ENCODE measurements at regions not wholly inside any gene's neighbourhood (a gene's known extent, or its start where the extent isn't known, plus 50 kb on each side); places are given as distances from the start of the nearest gene placed in this dataset.

DNA sequence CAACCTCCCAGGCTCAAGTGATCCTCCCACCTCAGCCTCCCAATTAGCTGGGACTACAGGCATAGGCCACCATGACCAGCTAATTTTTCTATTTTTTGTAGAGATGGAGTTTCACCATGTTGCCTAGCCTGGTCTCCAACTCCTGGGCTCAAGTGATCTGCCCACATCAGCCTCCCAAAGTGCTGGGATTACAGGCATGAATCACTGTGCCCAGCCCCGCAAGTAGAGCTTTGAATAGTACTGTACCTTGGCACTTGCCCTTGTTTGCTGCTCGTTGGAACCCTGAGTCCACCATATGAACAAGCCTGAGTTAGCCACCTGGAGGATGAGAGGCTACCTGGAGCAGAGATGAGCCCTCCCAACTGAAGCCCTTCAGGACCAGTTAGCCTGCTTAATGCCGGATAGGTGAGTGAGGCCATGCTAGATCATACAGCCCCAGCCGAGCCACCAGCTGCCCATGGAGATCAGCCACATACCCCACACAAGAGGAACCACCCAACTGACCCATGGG lies 267.9 kb downstream of the SHQ1 start:
- Histone ChIP-seq H3K4me3 (ENCODE audit: low read length) (no peak overlapping the region), H3K27me3 (ENCODE audit: insufficient read depth, low read length) (no peaks in the 10 kb centered on the region), H3K4me1 (ENCODE audit: insufficient read depth, low read length) (peaks cover 4% of the 10 kb centered on the region)

DNA sequence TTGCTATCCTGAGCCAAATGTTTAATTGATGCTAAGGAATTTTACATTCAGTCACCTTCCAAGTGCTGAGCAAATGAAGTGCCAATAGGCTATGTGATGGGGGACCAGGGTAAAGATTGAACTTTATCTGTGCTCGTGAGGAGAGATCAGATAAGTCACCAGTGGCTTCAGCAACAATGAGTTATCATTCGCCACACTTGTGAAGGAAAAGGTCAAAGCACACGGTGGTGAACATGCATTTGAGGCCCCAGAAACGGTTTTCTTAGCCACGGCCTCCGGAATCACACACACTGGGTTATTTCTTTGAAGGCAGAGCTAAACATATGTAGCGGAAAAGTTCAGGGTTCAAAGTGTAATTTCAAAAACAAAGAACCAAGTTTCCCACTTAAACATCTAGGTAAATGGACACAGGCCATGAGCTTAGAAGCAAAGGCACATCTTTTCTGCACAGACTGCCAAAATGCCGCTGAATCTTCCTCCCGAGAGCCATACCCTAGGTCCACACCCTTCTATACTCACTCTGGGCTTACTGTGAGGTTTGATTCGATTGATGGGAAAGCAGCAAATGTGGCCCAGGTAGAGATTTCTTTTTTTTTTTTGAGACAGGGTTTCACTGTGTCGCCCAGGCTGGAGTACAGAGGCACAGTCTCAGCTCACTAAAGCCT lies 268.5 kb downstream of the SHQ1 start:
- Histone ChIP-seq H3K4me3 (ENCODE audit: low read length) (no peak overlapping the region), H3K4me1 (ENCODE audit: insufficient read depth, low read length) (peaks cover 4% of the 10 kb centered on the region), H3K27me3 (ENCODE audit: insufficient read depth, low read length) (no peaks in the 10 kb centered on the region), H3K9me3 (ENCODE audit: low read depth, low read length) (no peaks in the 10 kb centered on the region)

More for the DNA sequence above, 267.9 kb downstream of the SHQ1 start:
- H3K9me3 ChIP-seq (ENCODE audit: low read depth, low read length): no peaks in the 10 kb centered on the region

DNA sequence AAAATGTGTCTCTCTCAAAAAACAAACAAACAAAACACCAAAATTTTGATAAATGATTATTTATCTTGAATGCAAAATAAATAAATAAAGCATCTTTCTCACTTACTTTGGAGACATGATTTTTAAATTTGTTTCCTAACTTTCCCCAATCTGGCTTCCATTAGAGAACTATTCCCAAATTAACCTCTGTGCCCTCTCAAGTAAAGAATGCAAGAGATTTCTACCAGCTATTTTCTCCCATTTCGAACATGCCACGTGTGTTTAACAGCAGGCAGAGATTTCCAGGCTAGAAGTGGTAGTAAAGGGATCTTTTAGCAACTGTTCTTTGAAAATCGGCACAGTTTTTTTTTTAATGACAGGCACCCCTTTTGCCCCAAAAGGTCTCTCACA lies 269.1 kb downstream of the SHQ1 start:
- no peaks in the 10 kb centered on the region for H3K27me3 ChIP-seq (ENCODE audit: insufficient read depth, low read length)
- H3K4me1 ChIP-seq (ENCODE audit: insufficient read depth, low read length): peaks cover 4% of the 10 kb centered on the region
- H3K4me3 ChIP-seq (ENCODE audit: low read length): no peak overlapping the region
- no peaks in the 10 kb centered on the region for H3K9me3 ChIP-seq (ENCODE audit: low read depth, low read length)

DNA sequence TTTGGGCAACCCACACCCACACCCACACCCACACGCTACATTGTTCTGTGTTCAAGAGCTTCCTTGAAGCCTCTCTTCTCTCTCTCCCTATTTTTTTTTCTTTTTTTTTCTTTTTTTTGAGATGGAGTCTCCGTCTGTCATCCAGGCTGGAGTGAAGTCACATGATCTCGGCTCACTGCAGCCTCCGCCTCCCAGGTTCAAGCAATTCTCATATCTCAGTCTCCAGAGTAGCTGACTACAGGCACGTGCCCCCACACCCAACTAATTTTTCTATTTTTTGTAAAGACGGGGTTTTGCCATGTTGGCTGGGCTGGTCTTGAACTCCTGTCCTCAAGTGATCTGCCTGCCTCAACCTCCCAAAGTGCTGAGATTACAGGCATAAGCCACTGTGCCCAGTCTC lies 271.1 kb downstream of the SHQ1 start:
- H3K27me3 ChIP-seq (ENCODE audit: insufficient read depth, low read length): no peaks in the 10 kb centered on the region

DNA sequence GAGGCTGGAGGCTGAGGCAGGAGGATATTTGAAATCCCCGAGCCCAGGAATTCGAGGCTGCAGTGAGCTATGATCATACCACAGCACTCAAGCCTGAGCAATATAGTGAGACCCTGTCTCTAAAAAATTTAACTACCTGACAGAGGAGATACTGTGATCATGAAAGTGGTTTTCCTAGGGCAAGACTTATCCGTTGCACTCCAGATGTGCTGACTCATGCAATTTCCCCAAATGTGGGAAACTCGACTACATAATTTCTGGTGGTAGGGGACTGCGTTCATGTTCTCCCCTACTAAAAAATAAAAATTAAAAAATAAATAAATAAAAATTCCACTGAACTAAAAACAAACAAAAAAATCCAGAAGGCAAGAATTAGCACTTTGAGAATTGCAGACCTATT lies 271.7 kb downstream of the SHQ1 start:
- Histone ChIP-seq H3K9me3 (ENCODE audit: low read depth, low read length) (no peaks in the 10 kb centered on the region), H3K4me3 (ENCODE audit: low read length) (no peak overlapping the region), H3K4me1 (ENCODE audit: insufficient read depth, low read length) (peaks cover 4% of the 10 kb centered on the region), H3K27me3 (ENCODE audit: insufficient read depth, low read length) (no peaks in the 10 kb centered on the region)

More for the DNA sequence above, 271.1 kb downstream of the SHQ1 start:
- Histone ChIP-seq H3K9me3 (ENCODE audit: low read depth, low read length) (no peaks in the 10 kb centered on the region), H3K4me3 (ENCODE audit: low read length) (no peak overlapping the region), H3K4me1 (ENCODE audit: insufficient read depth, low read length) (peaks cover 4% of the 10 kb centered on the region)

DNA sequence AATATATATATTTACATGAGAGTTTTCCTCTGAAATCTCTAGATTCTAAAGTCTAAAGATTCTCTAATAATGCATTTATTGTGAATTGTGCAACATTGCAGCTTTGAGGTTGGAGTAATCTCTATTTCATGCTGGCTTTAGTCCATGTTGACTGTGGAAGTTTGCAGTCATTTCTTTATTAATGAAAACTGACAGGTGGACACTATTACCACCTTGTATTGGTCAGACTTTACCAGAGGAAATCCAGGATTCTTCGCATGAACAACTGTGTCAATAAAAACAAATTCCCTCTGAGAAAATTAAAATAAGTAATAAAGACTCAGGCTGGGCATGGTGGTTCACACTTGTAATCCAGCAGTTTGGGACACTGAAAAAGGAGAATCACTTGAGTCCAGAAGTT lies 274.1 kb downstream of the SHQ1 start:
- peaks cover 4% of the 10 kb centered on the region for H3K4me1 ChIP-seq (ENCODE audit: insufficient read depth, low read length)
- no peaks in the 10 kb centered on the region for H3K27me3 ChIP-seq (ENCODE audit: insufficient read depth, low read length)
- H3K9me3 ChIP-seq (ENCODE audit: low read depth, low read length): no peaks in the 10 kb centered on the region
- H3K4me3 ChIP-seq (ENCODE audit: low read length): no peak overlapping the region

DNA sequence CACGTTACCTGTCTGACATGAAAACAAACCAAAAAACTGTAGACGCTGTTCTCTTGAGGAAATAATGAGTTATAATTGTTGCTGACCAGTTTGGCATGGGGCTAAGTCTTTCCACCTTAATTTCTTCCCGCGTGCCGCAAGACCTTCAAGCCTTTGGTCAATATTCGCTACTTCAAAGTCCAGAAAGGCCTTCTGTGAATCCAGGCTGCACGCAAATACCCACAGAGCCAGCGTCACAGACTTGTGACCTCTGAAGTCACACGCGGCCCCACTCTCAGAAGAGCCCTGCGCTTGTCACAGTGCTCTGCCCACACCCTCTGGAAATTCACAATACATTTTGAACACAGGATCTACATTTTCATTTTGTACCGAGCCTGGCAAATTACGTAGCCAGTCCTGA lies 275.2 kb downstream of the SHQ1 start:
- no peaks in the 10 kb centered on the region for H3K27me3 ChIP-seq (ENCODE audit: insufficient read depth, low read length)
- H3K4me3 ChIP-seq (ENCODE audit: low read length): no peak overlapping the region
- H3K4me1 ChIP-seq (ENCODE audit: insufficient read depth, low read length): peaks cover 4% of the 10 kb centered on the region
- no peaks in the 10 kb centered on the region for H3K9me3 ChIP-seq (ENCODE audit: low read depth, low read length)

DNA sequence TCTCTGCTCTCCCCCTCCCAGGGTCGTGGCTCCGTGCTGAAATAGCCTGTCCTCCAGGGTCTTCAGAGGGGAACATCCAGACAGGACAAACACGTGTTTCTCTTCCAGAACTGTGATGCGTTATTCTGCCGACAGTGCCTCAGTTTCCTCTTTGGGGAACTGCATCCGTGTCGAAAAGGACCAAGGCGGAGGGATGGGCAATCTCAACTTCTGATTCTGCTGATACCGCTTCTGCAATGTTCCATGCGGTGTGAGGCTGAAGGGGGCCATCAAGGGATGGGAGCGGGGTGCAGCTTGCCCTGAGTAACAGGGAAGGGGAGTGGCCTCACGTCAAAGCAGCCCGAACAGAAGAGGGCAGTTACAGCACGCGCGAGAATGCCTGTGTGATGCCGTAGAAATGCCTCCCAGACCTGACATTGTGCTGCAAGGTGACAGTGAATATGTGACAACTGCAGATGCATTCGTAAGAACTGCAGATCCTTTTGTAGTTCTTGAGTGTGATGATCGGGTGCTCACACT lies 275.7 kb downstream of the SHQ1 start:
- H3K4me1 ChIP-seq (ENCODE audit: insufficient read depth, low read length): peaks cover 4% of the 10 kb centered on the region
- H3K27me3 ChIP-seq (ENCODE audit: insufficient read depth, low read length): no peaks in the 10 kb centered on the region
- no peak overlapping the region for H3K4me3 ChIP-seq (ENCODE audit: low read length)
- H3K9me3 ChIP-seq (ENCODE audit: low read depth, low read length): no peaks in the 10 kb centered on the region

DNA sequence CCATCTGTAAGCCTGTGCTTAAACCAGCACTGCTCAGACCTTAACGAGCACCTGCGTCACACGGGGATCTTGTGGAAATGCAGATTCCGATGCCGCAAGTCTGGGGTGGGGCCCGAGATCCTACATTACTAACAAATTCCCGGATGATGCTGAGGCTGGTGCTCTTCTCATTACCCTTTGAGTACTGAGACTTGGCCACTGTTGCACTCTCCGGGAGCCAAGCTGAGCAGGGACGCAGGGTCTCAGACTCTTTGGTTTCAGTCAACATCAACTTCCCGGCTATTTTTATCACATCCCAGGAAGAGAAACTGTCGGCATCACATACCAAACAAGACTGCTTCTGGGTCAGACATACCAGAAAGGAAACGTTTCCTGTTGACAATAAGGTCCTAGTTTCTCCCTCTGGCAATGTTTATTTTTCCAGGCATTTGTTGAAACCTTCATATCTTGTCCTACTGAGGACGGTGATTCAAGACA lies 276.6 kb downstream of the SHQ1 start:
- Histone ChIP-seq H3K4me3 (ENCODE audit: low read length) (no peak overlapping the region), H3K4me1 (ENCODE audit: insufficient read depth, low read length) (peaks cover 3% of the 10 kb centered on the region), H3K9me3 (ENCODE audit: low read depth, low read length) (no peaks in the 10 kb centered on the region), H3K27me3 (ENCODE audit: insufficient read depth, low read length) (no peaks in the 10 kb centered on the region)

DNA sequence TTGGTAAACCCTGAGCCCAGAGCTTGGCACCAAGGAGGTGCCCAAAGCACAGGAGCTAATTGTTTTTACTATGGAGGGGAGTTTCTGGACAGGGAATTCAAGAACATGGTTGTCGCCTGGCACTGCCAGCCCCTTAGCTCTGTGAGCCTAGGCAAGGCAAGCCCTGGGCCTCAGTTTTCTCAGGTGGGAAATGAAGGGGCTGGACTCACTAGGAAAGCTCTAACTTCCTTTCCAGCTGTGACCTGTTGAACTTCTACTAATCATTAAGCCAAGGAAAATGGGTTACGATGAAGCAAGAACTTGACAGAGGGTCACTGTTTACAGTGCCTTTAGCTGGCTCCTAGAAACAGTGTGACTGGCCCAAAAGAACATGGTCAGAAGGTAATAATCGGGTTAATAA lies 277.2 kb downstream of the SHQ1 start:
- Histone ChIP-seq H3K9me3 (ENCODE audit: low read depth, low read length) (no peaks in the 10 kb centered on the region), H3K4me1 (ENCODE audit: insufficient read depth, low read length) (no peaks in the 10 kb centered on the region), H3K27me3 (ENCODE audit: insufficient read depth, low read length) (no peaks in the 10 kb centered on the region), H3K4me3 (ENCODE audit: low read length) (no peak overlapping the region)

DNA sequence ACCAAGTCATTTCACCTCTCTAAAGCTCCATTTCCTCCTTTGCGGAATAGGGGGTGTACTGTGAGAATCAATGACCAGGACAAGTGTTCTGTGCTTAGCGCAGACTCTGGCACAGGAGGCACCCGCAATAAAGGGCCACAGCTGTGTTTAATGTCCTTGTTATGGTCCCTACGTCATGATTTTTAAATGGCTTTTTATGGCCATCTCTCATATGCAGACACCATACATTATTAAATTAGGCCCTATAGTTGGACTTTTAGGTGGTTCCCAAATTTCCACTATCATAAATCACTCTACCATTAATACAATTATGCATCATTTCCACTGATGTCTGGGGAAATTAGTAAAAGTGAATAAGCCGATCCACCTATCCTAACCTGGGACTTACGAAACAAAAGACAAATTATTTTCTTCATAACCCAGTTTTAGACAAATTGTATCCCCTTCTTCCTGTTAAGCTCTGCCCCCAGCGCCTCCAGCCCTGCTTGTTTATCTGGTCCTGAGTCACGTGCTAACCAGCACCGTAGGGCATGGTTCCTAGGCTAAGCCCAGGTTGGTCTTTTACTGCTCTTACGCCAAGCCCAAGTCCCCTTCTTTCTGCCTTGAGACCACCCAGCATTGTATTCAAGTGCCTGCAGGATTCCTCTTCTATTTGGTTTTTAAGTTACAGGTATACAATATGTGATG lies 278.3 kb downstream of the SHQ1 start:
- Histone ChIP-seq H3K4me3 (ENCODE audit: low read length) (no peak overlapping the region), H3K9me3 (ENCODE audit: low read depth, low read length) (no peaks in the 10 kb centered on the region)

DNA sequence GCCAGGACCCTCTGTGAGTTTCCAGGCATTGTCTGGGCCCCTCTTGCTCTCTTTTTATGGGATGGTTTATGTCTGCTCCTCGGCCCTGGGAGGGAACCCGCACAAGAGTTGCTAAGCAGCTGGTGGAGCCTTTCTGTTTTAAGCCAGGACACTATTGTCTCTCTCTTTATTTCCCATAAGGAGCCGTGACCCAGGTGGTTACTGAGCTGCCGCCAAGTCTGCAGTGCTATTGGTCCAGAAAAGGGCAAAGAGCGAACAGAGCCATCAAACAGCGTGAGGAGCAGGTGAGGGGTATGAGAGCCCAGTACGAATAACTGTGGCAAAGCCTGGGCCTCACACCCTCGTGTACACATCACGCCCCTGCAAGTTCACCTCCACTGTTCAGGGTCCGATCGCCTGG lies 280.2 kb downstream of the SHQ1 start:
- Histone ChIP-seq H3K4me1 (ENCODE audit: insufficient read depth, low read length) (no peaks in the 10 kb centered on the region), H3K27me3 (ENCODE audit: insufficient read depth, low read length) (no peaks in the 10 kb centered on the region), H3K9me3 (ENCODE audit: low read depth, low read length) (no peaks in the 10 kb centered on the region), H3K4me3 (ENCODE audit: low read length) (no peak overlapping the region)

More for the DNA sequence above, 278.3 kb downstream of the SHQ1 start:
- Histone ChIP-seq H3K27me3 (ENCODE audit: insufficient read depth, low read length) (no peaks in the 10 kb centered on the region), H3K4me1 (ENCODE audit: insufficient read depth, low read length) (no peaks in the 10 kb centered on the region)

DNA sequence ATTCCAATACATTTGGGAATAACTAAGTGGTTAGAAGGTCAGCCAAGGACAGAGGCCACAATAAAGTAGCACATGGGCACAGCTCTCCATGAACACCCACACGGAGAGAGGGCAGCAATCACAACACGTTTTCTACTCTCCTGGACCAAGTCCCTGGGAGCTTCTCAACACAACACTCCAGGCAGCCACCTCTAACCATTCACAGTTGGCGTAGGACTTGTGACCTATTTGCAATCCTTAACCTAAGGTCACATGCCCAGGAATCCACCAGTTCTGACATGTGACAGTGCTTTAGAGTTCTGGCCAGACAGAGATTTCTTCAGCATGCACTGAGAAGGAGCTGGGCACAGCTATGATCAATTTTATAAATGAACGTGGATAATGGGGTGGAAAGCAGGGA lies 280.8 kb downstream of the SHQ1 start:
- no peaks in the 10 kb centered on the region for H3K9me3 ChIP-seq (ENCODE audit: low read depth, low read length)
- H3K27me3 ChIP-seq (ENCODE audit: insufficient read depth, low read length): no peaks in the 10 kb centered on the region
- no peaks in the 10 kb centered on the region for H3K4me1 ChIP-seq (ENCODE audit: insufficient read depth, low read length)
- no peak overlapping the region for H3K4me3 ChIP-seq (ENCODE audit: low read length)

DNA sequence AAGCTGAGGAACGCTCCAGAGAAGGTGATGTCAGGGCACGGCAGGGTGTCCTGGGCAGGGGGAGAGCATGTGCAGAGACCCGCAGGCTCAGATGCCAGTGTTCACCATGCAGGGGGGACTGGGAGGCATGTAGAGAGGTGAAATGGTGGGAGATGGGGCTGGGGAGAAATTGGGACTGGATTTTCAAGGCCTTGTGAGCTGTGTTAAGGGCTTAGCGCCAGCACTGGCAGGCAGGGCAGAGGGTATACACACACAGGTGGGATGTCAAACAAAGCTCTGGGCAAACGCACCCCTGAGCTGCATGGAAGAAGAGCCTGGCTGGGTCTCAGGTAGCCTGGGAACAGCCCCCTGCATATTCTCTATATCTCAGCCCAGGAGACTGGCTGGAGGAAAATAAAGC lies 282.7 kb downstream of the SHQ1 start:
- Histone ChIP-seq H3K4me3 (ENCODE audit: low read length) (no peak overlapping the region), H3K27me3 (ENCODE audit: insufficient read depth, low read length) (no peaks in the 10 kb centered on the region), H3K4me1 (ENCODE audit: insufficient read depth, low read length) (no peaks in the 10 kb centered on the region), H3K9me3 (ENCODE audit: low read depth, low read length) (no peaks in the 10 kb centered on the region)

DNA sequence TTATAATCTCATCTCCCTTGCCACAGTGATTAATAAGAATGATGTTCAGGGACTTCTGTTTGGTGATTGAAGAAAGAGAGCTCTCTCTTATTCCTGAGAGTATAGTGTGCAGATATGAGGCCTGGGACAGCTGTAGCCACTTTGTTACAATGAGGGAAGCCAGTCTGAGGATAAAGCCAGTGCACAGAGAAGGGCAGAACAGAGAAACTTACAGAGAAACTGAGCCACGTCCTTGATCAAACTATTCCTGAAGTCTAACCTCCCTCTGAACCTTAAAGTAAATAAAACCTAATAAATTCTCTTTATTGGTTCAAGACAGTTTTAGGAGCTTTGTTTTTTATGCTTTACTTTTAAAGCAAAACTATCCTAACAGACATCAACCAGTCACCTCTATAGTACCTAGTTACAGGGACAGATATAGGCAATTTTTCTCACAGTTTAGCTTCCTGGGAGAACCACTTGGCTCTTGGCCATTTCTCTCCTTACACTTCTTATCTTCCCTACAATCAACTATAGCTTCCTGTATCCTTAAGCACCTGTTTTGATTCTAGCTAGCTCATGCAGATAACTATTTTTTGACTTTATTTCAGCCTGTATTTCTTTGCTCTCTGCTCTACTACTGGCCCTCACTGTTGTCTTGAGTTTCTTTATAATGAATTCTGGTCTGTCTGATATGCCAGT lies 284.4 kb downstream of the SHQ1 start:
- Histone ChIP-seq H3K9me3 (ENCODE audit: low read depth, low read length) (no peaks in the 10 kb centered on the region), H3K27me3 (ENCODE audit: insufficient read depth, low read length) (no peaks in the 10 kb centered on the region), H3K4me3 (ENCODE audit: low read length) (no peak overlapping the region), H3K4me1 (ENCODE audit: insufficient read depth, low read length) (peaks cover 10% of the 10 kb centered on the region)

Data from mononuclear cell (primary cell).